GM12873 (cell line): ENCODE measurements at regions not wholly inside any gene's neighbourhood (a gene's known extent, or its start where the extent isn't known, plus 50 kb on each side); places are given as distances from the start of the nearest gene placed in this dataset.

Source experiments
- TF ChIP-seq, protein P1 (sequence below): IDR thresholded peaks from 2 replicates; pipeline ENCODE4 v1.5.1; 2012; ENCODE audit warnings: low read depth, mild to moderate bottlenecking, moderate library complexity, low read length, control low read depth; ENCODE audit not compliant: insufficient read depth; ENCODE audit errors: missing control alignments

DNA sequence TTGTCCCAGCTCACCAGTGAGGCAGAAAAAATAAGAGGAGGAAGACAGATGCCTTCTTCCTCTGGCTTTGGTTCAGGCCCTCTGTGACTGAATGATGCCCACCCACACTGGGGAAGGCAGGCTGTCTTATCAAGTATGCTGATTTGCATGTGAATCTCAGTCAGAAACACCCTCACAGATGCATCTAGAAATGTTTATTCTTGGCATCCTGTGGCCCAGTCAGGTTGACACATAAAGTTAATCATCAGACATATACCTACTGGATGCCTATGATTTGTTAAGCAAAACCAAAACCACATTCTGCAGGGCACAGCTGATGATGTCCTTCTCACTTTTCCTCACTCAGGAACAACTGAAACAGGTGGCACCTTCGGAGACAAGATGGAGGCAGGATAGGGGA is 243.4 kb upstream of the KCNN2 start:
- TF ChIP-seq, protein P1, sequence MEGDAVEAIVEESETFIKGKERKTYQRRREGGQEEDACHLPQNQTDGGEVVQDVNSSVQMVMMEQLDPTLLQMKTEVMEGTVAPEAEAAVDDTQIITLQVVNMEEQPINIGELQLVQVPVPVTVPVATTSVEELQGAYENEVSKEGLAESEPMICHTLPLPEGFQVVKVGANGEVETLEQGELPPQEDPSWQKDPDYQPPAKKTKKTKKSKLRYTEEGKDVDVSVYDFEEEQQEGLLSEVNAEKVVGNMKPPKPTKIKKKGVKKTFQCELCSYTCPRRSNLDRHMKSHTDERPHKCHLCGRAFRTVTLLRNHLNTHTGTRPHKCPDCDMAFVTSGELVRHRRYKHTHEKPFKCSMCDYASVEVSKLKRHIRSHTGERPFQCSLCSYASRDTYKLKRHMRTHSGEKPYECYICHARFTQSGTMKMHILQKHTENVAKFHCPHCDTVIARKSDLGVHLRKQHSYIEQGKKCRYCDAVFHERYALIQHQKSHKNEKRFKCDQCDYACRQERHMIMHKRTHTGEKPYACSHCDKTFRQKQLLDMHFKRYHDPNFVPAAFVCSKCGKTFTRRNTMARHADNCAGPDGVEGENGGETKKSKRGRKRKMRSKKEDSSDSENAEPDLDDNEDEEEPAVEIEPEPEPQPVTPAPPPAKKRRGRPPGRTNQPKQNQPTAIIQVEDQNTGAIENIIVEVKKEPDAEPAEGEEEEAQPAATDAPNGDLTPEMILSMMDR: no peak

DNA sequence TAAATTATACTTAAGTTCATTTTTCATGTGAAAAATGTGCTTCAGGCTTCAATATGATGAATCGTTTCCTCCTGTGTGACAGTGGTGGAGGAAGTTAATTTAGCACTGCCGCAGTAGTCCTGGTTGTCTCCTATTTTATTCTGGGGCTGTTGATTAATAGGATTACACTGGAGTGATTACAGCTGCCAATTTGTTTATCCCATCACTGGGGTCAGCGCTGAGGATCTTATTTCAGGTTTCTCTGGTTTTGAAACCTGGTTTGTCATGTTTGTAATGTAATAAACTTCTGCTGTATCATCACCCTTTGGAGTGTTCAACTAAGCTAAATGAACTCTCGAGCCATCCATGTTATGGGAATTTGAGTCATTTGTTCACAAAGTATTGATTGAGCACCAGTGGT is 241.7 kb upstream of the KCNN2 start:
- TF ChIP-seq, protein P1: no peak

DNA sequence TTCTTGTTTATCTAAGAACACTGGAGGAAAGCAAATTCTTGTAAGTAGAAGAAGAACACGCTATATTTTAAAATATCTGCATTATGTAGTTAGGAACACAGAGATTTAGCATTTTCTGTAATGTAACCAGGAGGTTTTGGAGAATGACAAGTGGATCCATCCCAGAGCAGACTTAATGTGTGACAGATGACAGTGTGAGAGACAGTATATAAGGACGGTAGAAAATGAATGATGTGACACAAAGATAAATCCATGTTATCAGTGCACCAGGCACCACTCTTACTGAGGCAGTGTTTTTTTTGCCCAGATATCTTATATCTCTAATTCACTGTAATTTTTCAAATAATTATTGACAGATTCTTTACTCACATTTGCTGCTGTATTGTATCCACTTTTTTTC is 239.0 kb upstream of the KCNN2 start:
- TF ChIP-seq, protein P1: no peak

DNA sequence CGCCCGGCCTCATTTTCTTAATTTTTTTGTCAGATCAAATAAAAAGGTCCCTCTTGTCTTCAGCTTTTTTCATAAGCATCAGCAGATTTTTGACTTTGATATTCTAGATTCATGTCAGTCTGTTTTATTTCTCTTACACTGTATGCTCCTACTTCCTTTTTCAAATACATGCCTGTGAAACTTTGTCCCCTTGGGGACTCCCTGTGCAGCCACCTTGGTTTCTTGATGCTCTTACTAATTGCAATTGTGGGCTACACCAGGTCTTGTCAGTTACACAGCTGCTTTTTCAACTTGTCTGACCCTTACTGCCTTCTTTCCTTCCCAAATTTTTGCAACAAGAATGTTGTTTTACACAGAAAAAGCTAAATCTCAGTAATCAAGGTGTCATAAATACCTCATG is 238.2 kb upstream of the KCNN2 start:
- TF ChIP-seq, protein P1: no peak

DNA sequence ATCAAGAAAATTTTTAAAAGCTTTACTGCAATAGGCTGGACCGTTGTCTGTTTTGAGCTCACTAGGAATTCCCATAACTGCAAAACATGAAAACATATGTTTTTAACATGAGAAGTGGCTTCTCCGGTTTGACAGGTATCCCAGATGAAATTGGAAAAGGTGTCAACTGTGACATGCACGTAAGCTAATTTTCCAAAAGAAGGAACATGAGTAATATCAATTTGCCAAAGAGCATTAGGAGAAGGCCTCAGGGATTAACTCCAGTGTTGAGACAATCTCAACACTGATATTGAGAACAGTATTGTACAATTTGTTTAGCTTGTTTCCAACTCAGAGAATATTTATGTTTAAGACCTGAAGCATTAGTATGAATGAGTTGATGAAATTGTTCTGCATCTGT is 215.5 kb upstream of the KCNN2 start:
- TF ChIP-seq, protein P1: no peak

- TF ChIP-seq, protein P1: no peak
Measured at GRCh38 chr5:114148253-114148652, 213.6 kb upstream of the KCNN2 start.

DNA sequence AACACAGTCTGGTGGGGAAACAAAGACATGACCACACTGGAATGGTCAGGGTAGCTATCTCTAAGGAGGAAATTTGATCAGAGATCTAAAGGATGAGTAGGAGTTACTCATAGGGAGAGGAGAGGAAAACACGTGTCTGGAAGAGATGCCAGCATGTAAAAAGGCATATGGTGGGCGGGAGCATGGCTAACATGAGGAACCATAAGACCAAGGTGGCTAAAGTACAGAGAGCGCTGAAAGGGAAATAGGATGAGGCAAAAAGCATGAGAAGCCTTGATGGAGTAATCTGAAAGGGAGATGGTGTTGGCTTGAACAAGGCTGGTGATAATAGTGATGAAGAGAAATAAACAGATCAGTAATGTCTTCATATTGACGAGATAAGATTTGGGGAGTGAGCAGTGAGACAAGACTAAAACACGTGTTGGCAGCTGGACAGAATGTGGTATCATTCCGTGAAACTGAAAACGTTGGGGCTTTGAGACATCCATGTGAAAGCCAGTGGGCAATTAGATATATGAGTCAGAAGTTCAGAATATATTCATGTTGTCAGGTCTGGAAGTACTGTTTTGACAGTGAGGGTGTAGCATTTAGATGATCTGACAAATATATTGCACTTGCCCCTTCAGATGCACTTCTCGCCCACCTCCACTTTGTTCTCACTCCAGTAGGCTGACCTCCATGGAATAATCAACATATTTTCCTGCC is 209.1 kb upstream of the KCNN2 start:
- TF ChIP-seq, protein P1: no peak
